ENCODE measurements at regions not wholly inside any gene's neighbourhood (a gene's known extent, or its start where the extent isn't known, plus 50 kb on each side); places are given as distances from the start of the nearest gene placed in this dataset.

- Mint-ChIP-seq H3K27ac (no peak overlapping the region), H3K36me3 (no peaks in the 10 kb centered on the region), H3K4me3 (no peak overlapping the region), H3K27me3 (no peaks in the 10 kb centered on the region), H3K9me3 (peaks cover 29% of the 10 kb centered on the region), H3K4me1 (no peaks in the 10 kb centered on the region)
- no peak for DNase-seq
Observed at GRCh38 chr18:67742954-67743353, 226.4 kb upstream of the DSEL start.

DNA sequence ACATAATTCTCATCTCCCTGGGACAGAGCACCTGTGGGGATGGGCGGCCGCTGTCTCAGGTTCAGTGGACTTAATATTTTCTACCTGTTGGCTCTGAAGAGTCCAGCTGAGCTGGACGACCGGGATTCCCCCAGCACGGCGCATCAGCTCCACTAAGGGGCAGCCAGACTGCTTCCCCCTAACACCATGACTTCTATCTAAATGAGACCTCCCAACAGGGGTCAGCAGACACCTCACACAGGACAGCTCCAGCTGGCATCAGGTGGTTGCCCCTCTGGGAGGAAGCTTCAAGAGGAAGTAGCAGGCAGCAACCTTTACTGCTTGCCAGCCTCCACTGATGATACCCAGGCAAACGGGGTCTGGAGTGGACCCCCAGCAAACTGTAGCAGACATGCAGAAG is 226.0 kb upstream of the DSEL start:
- Mint-ChIP-seq H3K9me3 (peaks cover 28% of the 10 kb centered on the region), H3K27me3 (no peaks in the 10 kb centered on the region), H3K4me3 (no peak overlapping the region), H3K27ac (no peak overlapping the region), H3K36me3 (no peaks in the 10 kb centered on the region), H3K4me1 (no peaks in the 10 kb centered on the region)
- no peak for DNase-seq

GRCh38 chr18:67735506-67735905 is 219.0 kb upstream of the DSEL start:
- Mint-ChIP-seq H3K27ac (no peak overlapping the region), H3K27me3 (no peaks in the 10 kb centered on the region)

DNA sequence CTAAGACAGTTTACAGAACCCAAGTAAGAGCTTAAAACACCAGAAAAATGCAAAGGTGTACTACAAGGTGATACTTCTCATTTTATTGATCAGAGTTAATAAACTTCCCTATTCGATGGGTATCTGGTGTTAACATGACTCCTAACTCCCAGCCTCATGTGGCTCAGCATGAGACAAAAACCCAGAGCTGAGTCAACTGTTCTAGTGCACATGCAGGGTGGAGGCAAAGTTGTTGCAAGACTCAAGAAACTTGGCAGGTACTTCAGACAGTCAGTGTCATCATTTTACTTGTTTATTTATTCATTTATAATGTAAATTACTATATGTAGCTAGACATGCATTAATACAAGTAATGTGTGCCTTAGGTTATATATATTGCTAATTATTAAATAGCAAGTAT is 216.6 kb upstream of the DSEL start:
- H3K4me1 Mint-ChIP-seq, result no peaks in the 10 kb centered on the region
- DNase-seq, result no peak
- no peaks in the 10 kb centered on the region for H3K36me3 Mint-ChIP-seq
- no peak overlapping the region for H3K27ac Mint-ChIP-seq
- no peaks in the 10 kb centered on the region for H3K9me3 Mint-ChIP-seq
- H3K27me3 Mint-ChIP-seq, result no peaks in the 10 kb centered on the region
- H3K4me3 Mint-ChIP-seq, result no peak overlapping the region

More at GRCh38 chr18:67735506-67735905, 219.0 kb upstream of the DSEL start:
- Mint-ChIP-seq H3K4me3 (no peak overlapping the region), H3K9me3 (no peaks in the 10 kb centered on the region), H3K4me1 (no peaks in the 10 kb centered on the region), H3K36me3 (no peaks in the 10 kb centered on the region)
- DNase-seq, result no peak

DNA sequence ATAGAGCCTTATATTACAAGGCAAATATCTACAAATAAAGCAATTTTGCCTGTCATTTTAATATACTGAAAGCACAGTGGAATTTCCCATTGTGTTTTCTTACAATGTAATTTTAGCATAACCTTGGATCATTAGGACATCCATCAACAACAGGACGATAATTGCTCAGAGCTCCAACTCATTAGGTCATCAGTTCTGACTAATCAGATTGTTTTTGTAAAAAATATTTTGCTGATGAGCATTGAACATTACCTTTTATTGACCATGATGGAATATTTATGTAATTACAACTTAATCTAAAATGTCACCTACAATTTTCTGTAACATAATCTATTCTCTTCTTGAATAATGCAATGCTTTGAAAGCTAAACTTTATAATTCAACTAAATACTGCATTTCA is 215.3 kb upstream of the DSEL start:
- Mint-ChIP-seq H3K36me3 (no peaks in the 10 kb centered on the region), H3K27me3 (no peaks in the 10 kb centered on the region), H3K9me3 (no peaks in the 10 kb centered on the region), H3K4me3 (no peak overlapping the region), H3K27ac (no peak overlapping the region), H3K4me1 (no peaks in the 10 kb centered on the region)
- DNase-seq, result no peak

- Mint-ChIP-seq H3K4me1 (no peaks in the 10 kb centered on the region), H3K27ac (no peak overlapping the region), H3K9me3 (no peaks in the 10 kb centered on the region), H3K4me3 (no peak overlapping the region), H3K36me3 (no peaks in the 10 kb centered on the region), H3K27me3 (no peaks in the 10 kb centered on the region)
- DNase-seq, result no peak
Observed at GRCh38 chr18:67730886-67731285, 214.4 kb upstream of the DSEL start.

DNA sequence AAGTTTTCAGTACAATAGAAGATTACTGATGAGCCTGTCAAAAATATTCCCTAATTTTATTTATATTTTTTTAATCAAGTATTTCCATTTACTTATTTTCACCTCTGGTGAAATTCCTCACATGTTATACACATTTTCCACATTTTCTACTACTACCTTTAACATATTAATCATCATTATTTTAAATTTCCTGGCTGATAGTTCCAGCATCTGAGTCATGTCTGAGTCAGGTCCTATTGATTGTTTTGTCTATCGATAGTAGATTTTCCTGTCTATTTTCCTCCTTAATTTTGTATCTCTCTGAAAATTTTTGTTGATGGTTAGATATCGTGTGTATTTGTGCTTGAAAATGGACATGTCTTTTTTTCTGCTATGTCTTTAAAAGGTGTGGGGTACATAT is 211.8 kb upstream of the DSEL start:
- Mint-ChIP-seq H3K27ac (no peak overlapping the region), H3K9me3 (peaks cover 2% of the 10 kb centered on the region), H3K4me1 (no peaks in the 10 kb centered on the region), H3K36me3 (no peaks in the 10 kb centered on the region), H3K27me3 (no peaks in the 10 kb centered on the region), H3K4me3 (no peak overlapping the region)
- no peak for DNase-seq

DNA sequence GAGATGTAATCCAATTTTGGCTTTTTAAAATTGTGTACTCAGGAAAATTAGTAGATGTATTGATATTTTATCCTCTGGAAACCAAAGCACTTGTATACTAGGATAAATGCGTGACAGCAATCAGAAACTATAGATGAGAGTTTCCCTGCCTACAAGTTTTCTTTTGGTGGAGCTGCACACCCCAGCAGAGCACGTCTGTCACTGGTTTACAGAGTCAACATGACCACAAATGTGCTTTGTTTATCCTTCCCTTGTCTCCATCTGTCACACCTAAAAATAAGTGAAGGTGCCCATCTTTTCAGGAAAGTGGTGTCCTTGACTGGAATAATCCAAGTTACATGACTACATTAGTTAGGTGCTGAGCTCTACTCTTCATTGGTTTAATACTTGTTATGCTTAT is 210.4 kb upstream of the DSEL start:
- no peak overlapping the region for H3K27ac Mint-ChIP-seq
- peaks cover 2% of the 10 kb centered on the region for H3K9me3 Mint-ChIP-seq
- H3K4me1 Mint-ChIP-seq, result no peaks in the 10 kb centered on the region
- no peaks in the 10 kb centered on the region for H3K36me3 Mint-ChIP-seq
- no peak for DNase-seq
- H3K27me3 Mint-ChIP-seq, result no peaks in the 10 kb centered on the region
- no peak overlapping the region for H3K4me3 Mint-ChIP-seq

DNA sequence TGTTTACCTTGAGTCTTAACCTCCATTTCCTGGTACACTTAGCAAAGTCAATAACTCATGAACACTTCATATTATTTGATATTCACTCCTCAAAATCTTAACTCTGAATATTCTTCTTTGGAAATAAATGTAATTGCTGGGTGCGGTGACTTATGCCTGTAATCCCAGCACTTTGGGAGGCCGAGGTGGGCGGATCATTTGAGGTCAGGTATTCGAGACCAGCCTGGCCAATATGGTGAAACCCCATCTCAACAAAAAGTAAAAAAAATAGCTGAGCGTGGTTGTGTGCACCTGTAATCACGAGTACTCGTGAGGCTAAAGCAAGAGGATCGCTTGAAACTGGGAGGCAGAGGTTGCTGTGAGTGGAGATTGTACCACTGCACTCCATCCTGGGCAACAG is 201.3 kb upstream of the DSEL start:
- Mint-ChIP-seq H3K36me3 (no peaks in the 10 kb centered on the region), H3K27me3 (no peaks in the 10 kb centered on the region), H3K4me1 (no peaks in the 10 kb centered on the region), H3K27ac (no peak overlapping the region), H3K4me3 (no peak overlapping the region), H3K9me3 (no peaks in the 10 kb centered on the region)
- no peak for DNase-seq

DNA sequence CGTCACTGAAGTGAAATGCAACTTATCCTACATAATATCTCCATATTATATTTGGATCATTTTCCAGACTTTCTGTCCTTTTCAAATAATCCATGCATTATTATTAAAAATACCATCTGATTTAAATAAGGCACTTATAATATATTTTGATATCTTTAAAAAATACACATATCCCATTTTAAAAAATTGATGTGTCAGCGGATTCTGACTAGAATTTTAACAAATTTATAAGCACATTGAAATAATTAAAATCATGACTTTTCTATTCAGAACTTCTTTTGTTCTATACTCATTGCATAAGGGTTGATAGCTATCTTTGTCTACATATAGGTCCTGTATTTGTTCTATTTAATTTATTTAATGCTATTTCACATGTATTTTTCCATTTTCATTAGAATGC is 199.0 kb upstream of the DSEL start:
- no peak for DNase-seq
- Mint-ChIP-seq H3K27me3 (no peaks in the 10 kb centered on the region), H3K9me3 (no peaks in the 10 kb centered on the region), H3K4me3 (no peak overlapping the region), H3K36me3 (no peaks in the 10 kb centered on the region), H3K4me1 (no peaks in the 10 kb centered on the region), H3K27ac (no peak overlapping the region)

DNA sequence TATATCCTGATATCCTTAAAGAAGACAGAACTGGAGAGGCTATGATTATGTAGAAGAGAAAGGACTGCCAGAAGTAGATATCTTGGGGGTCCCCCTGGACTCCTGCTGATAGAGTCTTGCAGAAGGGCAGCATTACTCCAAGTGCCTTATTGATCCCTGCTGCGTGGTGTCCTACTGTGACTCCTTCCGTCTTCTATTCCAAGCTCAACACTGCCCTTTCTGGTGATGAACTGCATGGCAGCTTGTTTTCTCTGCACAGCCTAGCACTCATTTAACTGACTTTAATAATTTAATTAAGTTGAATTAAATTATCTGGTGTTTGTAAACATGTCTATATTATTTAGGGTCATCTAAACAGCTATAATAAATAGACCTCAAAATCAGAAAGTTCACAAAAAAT is 194.1 kb upstream of the DSEL start:
- Mint-ChIP-seq H3K4me1 (no peaks in the 10 kb centered on the region), H3K9me3 (no peaks in the 10 kb centered on the region), H3K36me3 (no peaks in the 10 kb centered on the region), H3K27ac (no peak overlapping the region), H3K27me3 (peaks cover 4% of the 10 kb centered on the region), H3K4me3 (no peak overlapping the region)
- no peak for DNase-seq

DNA sequence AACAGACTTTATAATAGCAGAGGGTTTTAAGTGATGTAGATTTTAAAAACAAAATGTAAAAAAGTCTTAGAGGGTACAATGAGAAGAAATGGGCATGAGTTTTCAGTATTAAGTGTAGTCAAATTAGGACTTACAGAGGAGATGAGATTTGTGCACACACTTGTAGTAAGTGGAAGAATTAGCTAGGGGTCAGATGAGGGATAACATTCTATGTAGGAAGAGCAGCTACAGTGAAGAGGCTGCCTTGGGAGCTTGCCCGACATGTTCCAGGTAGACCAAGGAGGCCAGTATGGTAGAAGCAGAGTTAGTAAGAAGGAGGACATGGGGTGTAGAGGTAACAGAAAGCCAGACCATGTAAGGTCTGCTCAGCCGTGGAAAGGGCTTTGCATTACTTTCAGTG is 189.2 kb upstream of the DSEL start:
- no peak for DNase-seq
- Mint-ChIP-seq H3K27ac (no peak overlapping the region), H3K36me3 (no peaks in the 10 kb centered on the region), H3K4me3 (no peak overlapping the region), H3K9me3 (no peaks in the 10 kb centered on the region), H3K4me1 (no peaks in the 10 kb centered on the region), H3K27me3 (peaks cover 4% of the 10 kb centered on the region)

DNA sequence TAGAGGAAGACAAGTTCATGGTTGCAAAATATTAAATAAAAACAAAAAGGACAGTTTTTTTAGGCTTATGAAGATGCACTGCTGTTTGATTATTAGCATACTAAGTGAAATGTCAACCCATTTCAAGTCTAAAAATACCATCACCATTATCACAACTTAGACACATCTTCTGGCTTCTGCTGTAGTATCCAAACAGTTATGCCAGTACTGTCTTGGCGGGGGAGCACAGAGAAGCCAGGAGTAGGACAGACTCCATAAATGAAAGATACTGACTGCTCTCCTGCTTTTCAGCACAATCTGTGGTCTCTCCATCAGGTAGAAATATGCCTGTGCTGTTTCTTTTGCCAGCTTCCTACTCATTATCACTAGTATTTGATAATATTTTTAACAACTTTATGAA is 179.2 kb upstream of the DSEL start:
- Mint-ChIP-seq H3K9me3 (no peaks in the 10 kb centered on the region), H3K4me1 (no peaks in the 10 kb centered on the region), H3K4me3 (no peak overlapping the region), H3K27me3 (no peaks in the 10 kb centered on the region), H3K36me3 (no peaks in the 10 kb centered on the region), H3K27ac (no peak overlapping the region)
- DNase-seq, result no peak

GRCh38 chr18:67694787-67695186 is 178.3 kb upstream of the DSEL start:
- H3K4me3 Mint-ChIP-seq, result no peak overlapping the region

DNA sequence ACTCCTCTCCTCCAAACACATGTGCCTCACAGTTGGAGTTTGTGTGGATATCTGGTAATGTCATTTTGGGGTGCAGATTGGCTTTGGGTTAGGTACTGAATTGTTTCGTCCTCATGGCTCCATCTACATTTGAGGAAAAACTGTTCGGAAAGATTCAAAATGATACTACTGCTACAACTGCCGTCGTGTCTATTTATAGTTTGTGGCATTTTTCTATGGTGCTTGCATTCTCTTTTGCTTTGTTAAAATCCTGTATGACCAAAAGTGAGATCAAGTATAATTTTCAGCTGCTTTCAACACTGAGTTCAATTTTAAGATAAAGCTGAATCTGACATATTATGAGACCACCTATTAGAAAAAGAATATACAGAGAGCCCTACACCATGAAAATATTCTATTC is 176.3 kb upstream of the DSEL start:
- no peaks in the 10 kb centered on the region for H3K36me3 Mint-ChIP-seq

More at GRCh38 chr18:67694787-67695186, 178.3 kb upstream of the DSEL start:
- H3K4me1 Mint-ChIP-seq, result no peaks in the 10 kb centered on the region
- no peaks in the 10 kb centered on the region for H3K9me3 Mint-ChIP-seq
- no peak for DNase-seq
- no peaks in the 10 kb centered on the region for H3K36me3 Mint-ChIP-seq
- no peaks in the 10 kb centered on the region for H3K27me3 Mint-ChIP-seq
- no peak overlapping the region for H3K27ac Mint-ChIP-seq

GRCh38 chr18:67682516-67682915 is 166.0 kb upstream of the DSEL start:
- no peak for DNase-seq
- Mint-ChIP-seq H3K4me3 (no peak overlapping the region), H3K4me1 (no peaks in the 10 kb centered on the region), H3K36me3 (no peaks in the 10 kb centered on the region), H3K27ac (no peak overlapping the region), H3K27me3 (no peaks in the 10 kb centered on the region), H3K9me3 (no peaks in the 10 kb centered on the region)

More for the DNA sequence above, 176.3 kb upstream of the DSEL start:
- Mint-ChIP-seq H3K27me3 (no peaks in the 10 kb centered on the region), H3K9me3 (peaks cover 1% of the 10 kb centered on the region), H3K27ac (no peak overlapping the region), H3K4me1 (no peaks in the 10 kb centered on the region), H3K4me3 (no peak overlapping the region)
- DNase-seq, result no peak

DNA sequence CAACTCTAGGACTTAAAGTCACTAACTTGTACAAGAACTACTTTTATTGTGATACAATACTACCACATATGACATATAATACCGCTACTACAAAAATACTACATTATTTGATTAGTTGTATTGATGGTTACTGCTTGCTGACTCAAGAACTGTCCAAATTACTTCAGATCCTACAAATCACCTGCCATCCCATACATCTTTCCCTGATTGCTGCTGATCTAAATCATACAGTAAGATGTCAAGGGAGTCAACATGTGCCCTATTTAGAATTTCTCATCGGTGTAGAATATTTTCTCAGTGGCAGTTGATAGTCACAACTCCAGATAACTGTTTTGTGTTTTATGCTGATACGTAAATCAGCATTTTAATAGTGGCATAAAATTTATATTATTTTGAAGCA is 161.0 kb upstream of the DSEL start:
- H3K9me3 Mint-ChIP-seq, result no peaks in the 10 kb centered on the region
- H3K27ac Mint-ChIP-seq, result no peak overlapping the region
- H3K4me3 Mint-ChIP-seq, result no peak overlapping the region
- no peak for DNase-seq
- no peaks in the 10 kb centered on the region for H3K36me3 Mint-ChIP-seq
- peaks cover 2% of the 10 kb centered on the region for H3K27me3 Mint-ChIP-seq
- H3K4me1 Mint-ChIP-seq, result no peaks in the 10 kb centered on the region
